Uterus (tissue), 3 donors: ENCODE measurements at regions not wholly inside any gene's neighbourhood (a gene's known extent, or its start where the extent isn't known, plus 50 kb on each side); places are given as distances from the start of the nearest gene placed in this dataset.
"Not testable (repeated sequence)": the region's sequence is repeated elsewhere in the genome, so short reads cannot be mapped to it uniquely, and the experiment has no call there.

ENCODE experiments used
- DNase-seq, 2 donors: peaks; one replicate each; pipeline ENCODE4 v3.0.0-alpha.2; 2019 to 2020
- H3K27ac ChIP-seq, 2 donors: fragments of 200-600 bp; sonication (generic); 1 replicate in 1 of 2; 2 replicates in 1 of 2; pipeline ENCODE4 v1.5.1; 2016 to 2018
- H3K27me3 ChIP-seq, 2 donors: fragments of 200-600 bp; sonication (generic); one replicate each; pipeline ENCODE4 v1.5.1; 2018 to 2019; ENCODE audit warnings: control low read depth in 1 of 2
- H3K36me3 ChIP-seq, 2 donors: fragments of 200-600 bp; sonication (generic); one replicate each; pipeline ENCODE4 v1.5.1; 2019; ENCODE audit warnings: control low read depth in 1 of 2
- H3K4me1 ChIP-seq, 2 donors: fragments of 200-600 bp; sonication (generic); one replicate each; pipeline ENCODE4 v1.5.1; 2018 to 2019; ENCODE audit warnings: control low read depth in 1 of 2
- H3K4me3 ChIP-seq, 2 donors: fragments of 200-600 bp; sonication (generic); 1 replicate in 1 of 2; 2 replicates in 1 of 2; pipeline ENCODE4 v1.5.1; 2018 to 2019; ENCODE audit warnings: mild to moderate bottlenecking in 1 of 2
- H3K9me3 ChIP-seq, 2 donors: fragments of 200-600 bp; sonication (generic); one replicate each; pipeline ENCODE4 v1.5.1; 2019; ENCODE audit warnings: control low read depth in 1 of 2
- CTCF ChIP-seq, 4 experiments: fragments of 200-600 bp in 2 of 4; fragments of 450-650 bp in 2 of 4; sonication (generic) in 2 of 4; IDR thresholded peaks; one replicate each; pipeline ENCODE4 v1.5.1; 2016 to 2019; ENCODE audit warnings: antibody characterized with exemption in 4 of 4, mild to moderate bottlenecking in 2 of 4, moderate library complexity in 1 of 4
- POLR2A ChIP-seq, 2 donors: fragments of 450-650 bp; IDR thresholded peaks; one replicate each; pipeline ENCODE4 v1.6.1; 2016; ENCODE audit warnings: antibody characterized with exemption in 2 of 2, mild to moderate bottlenecking in 1 of 2, moderate library complexity in 1 of 2
- intact Hi-C: fragments of 100-400 bp; cut with DNase I; formaldehyde crosslinking; loops from one replicate; pipeline ENCODE4 v1.15.1; 2023; ENCODE audit warnings: low total_unique reads
- donor health status: DM: yes; HTN: yes; CAD: no.

GRCh38 chr2:211014376-211014775 lies 458.0 kb downstream of the CPS1 start:
- Histone ChIP-seq H3K36me3 (no peaks in the 10 kb centered on the region), H3K4me1 (no peaks in the 10 kb centered on the region), H3K9me3 (no peaks in the 10 kb centered on the region), H3K4me3 (no peak overlapping the region), H3K27me3 (no peaks in the 10 kb centered on the region), H3K27ac (no peak overlapping the region)
- no peak for TF ChIP-seq POLR2A (IDR thresholded peaks at IDR 0.05)
- TF ChIP-seq CTCF (IDR thresholded peaks at IDR 0.05), result no peak
- DNase-seq, result no peak
- intact Hi-C loops, result no loop called here

DNA sequence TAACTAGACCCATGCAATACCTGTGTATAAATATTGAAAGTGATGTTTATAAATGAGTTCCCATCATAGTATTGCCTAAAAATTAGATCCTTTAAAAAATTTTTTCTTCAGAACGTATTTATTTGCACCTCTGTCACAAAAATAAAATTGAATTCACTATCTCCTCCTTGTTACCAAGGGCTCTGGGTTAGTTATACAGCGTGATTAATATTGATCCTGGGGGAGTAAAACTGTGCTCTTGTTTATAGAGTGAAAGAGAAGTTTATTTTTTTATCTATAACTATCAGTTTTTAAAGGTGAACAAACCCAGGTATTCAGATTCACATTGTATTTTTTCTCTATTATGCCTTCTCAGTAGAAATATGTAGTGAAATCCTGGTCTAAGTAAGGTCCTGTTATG lies 458.5 kb downstream of the CPS1 start:
- Histone ChIP-seq H3K9me3 (no peaks in the 10 kb centered on the region), H3K27ac (no peak overlapping the region), H3K27me3 (no peaks in the 10 kb centered on the region), H3K4me1 (no peaks in the 10 kb centered on the region), H3K4me3 (no peak overlapping the region), H3K36me3 (no peaks in the 10 kb centered on the region)
- TF ChIP-seq CTCF (IDR thresholded peaks at IDR 0.05) (no peak), POLR2A (IDR thresholded peaks at IDR 0.05) (no peak)
- intact Hi-C loops, result no loop called here
- DNase-seq, result no peak

GRCh38 chr2:211025089-211025488 lies 468.7 kb downstream of the CPS1 start:
- H3K36me3 ChIP-seq, intact Hi-C loops, H3K27me3 ChIP-seq, H3K4me3 ChIP-seq, DNase-seq, H3K9me3 ChIP-seq, H3K27ac ChIP-seq, H3K4me1 ChIP-seq: not testable (repeated sequence)

- peaks cover 0 to 4% of the 10 kb centered on the region in 2 donors for H3K9me3 ChIP-seq
- intact Hi-C loops, result no loop called here
- no peak for TF ChIP-seq CTCF (IDR thresholded peaks at IDR 0.05)
- no peak for TF ChIP-seq POLR2A (IDR thresholded peaks at IDR 0.05)
- H3K4me1 ChIP-seq, result no peaks in the 10 kb centered on the region
- no peak overlapping the region for H3K4me3 ChIP-seq
- no peaks in the 10 kb centered on the region for H3K27me3 ChIP-seq
- no peak overlapping the region for H3K27ac ChIP-seq
- H3K36me3 ChIP-seq, result no peaks in the 10 kb centered on the region
- DNase-seq, result no peak
Measured at GRCh38 chr2:211026109-211026508, 469.7 kb downstream of the CPS1 start.

DNA sequence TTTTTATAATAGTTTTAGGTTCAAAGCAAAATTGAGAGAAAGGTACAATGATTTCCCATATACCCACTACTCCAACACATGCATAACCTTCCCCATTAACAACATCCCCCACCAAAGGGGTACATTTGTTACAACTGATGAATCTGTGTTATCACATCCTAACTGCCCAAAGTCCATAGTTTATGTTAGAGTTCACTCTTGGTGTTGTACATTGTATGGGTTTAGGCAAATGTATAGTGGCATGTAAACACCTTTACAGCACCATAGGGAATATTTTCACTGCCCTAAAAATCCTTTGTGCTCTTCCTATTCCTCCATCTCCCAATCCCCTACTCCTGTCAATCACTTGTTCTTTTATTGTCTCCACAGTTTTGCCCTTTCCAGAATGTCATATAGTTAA lies 471.6 kb downstream of the CPS1 start:
- no peak for DNase-seq
- Histone ChIP-seq H3K4me1 (no peaks in the 10 kb centered on the region), H3K9me3 (peaks cover 0 to 4% of the 10 kb centered on the region in 2 donors), H3K27me3 (no peaks in the 10 kb centered on the region), H3K36me3 (no peaks in the 10 kb centered on the region), H3K4me3 (no peak overlapping the region), H3K27ac (no peak overlapping the region)
- intact Hi-C loops, result no loop called here
- no peak for TF ChIP-seq POLR2A (IDR thresholded peaks at IDR 0.05)
- no peak for TF ChIP-seq CTCF (IDR thresholded peaks at IDR 0.05)

DNA sequence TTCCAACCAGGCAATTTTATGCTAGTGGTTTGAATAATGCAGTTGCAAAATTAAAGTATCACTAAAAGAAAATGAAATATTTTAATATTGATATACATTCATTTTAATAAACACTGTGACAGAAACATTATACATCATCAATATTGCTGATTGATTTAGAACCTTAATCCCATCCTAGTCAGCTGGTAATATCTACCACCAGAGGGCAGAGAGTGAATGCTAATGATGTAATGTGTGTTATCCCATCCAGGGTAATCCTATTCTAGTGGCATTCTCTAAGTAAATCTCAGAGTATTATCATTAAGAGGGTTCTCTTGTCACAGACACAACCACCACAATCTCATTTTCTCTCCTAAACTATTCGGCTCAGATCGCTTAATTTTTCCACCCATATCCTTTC lies 477.4 kb downstream of the CPS1 start:
- no peaks in the 10 kb centered on the region for H3K27me3 ChIP-seq
- H3K9me3 ChIP-seq, result no peaks in the 10 kb centered on the region
- H3K4me3 ChIP-seq, result no peak overlapping the region
- H3K27ac ChIP-seq, result no peak overlapping the region
- TF ChIP-seq POLR2A (IDR thresholded peaks at IDR 0.05), result no peak
- no peak for TF ChIP-seq CTCF (IDR thresholded peaks at IDR 0.05)
- H3K36me3 ChIP-seq, result peaks cover 0 to 4% of the 10 kb centered on the region in 2 donors
- no peaks in the 10 kb centered on the region for H3K4me1 ChIP-seq
- intact Hi-C loops, result no loop called here
- DNase-seq, result no peak
